ENCODE measurements at regions not wholly inside any gene's neighbourhood (a gene's known extent, or its start where the extent isn't known, plus 50 kb on each side); places are given as distances from the start of the nearest gene placed in this dataset.

DNA sequence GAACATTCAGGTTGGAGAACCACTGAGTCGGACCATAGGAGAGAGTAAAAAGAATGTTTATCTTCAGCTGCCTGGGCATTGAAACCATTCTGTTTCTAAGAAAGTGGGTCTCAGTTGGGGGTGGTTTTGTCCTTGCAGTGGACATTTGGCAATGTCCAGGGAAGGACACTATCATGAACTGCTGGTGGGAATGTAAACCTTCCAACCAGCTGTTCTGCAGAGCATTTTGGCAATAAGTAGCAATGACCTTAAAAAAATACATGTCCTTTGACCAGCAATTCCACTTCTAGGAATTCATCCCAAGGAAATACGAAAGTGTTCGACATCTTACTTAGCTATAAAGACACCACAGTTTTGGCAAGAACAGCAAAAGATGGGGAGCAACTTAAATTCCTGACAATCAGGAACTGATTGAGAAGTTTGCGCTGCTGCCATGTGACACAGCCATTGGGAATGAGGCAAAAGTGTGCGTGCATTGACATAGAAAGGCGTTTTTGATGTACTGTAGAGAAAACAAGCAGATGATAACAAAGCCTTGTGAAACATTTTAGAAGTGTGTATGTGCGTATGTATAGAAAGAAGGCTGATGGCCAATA lies 82.9 kb upstream of the MAP1LC3B2 start:
- ATAC-seq (ENCODE audit: low FRiP score in 2 of 2) (no peak), DNase-seq (no peak)
- Histone ChIP-seq H3K4me3 (no peak overlapping the region), H3K27ac (no peak overlapping the region), H3K36me3 (no peaks in the 10 kb centered on the region), H3K27me3 (no peaks in the 10 kb centered on the region), H3K9me3 (peaks cover 0 to 13% (median 0%) of the 10 kb centered on the region in 4 donors), H3K4me1 (no peaks in the 10 kb centered on the region)
- TF ChIP-seq EP300 (IDR thresholded peaks at IDR 0.05) (no peak), POLR2AphosphoS5 (IDR thresholded peaks at IDR 0.05) (no peak), POLR2A (IDR thresholded peaks at IDR 0.05) (no peak)
- TF ChIP-seq, protein P1, sequence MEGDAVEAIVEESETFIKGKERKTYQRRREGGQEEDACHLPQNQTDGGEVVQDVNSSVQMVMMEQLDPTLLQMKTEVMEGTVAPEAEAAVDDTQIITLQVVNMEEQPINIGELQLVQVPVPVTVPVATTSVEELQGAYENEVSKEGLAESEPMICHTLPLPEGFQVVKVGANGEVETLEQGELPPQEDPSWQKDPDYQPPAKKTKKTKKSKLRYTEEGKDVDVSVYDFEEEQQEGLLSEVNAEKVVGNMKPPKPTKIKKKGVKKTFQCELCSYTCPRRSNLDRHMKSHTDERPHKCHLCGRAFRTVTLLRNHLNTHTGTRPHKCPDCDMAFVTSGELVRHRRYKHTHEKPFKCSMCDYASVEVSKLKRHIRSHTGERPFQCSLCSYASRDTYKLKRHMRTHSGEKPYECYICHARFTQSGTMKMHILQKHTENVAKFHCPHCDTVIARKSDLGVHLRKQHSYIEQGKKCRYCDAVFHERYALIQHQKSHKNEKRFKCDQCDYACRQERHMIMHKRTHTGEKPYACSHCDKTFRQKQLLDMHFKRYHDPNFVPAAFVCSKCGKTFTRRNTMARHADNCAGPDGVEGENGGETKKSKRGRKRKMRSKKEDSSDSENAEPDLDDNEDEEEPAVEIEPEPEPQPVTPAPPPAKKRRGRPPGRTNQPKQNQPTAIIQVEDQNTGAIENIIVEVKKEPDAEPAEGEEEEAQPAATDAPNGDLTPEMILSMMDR (IDR thresholded peaks at IDR 0.05), result no peak
- WGBS, 2 donors, result 88 to 94% methylated on average over 7 of the region's 7 CpGs

DNA sequence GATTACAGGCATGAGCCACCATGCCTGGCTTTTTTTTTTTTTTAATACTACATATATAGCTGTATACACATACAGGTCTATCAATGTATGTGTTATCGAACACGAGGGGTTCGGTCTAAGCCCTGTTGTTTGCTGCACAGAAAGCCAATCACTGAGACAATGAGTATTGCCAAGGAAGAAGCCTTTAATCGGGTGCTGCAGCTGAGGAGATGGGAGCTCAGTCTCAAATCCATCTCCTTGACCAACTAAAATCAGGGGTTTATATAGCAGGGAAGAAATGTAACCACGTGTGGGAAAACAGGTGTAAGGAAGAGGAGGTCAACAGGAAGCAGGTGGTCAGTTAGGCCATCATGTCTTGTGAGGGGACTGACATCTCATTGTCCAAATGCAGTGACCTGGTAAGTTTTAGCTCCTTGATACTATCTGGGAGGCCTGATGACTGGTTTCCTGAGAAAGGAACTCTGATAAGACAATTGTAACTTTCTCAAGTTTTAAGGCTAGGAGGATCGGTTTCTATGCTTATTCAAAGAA lies 80.9 kb upstream of the MAP1LC3B2 start:
- WGBS, 2 donors, result 82 to 83% methylated on average over 6 of the region's 6 CpGs
- peaks cover 0 to 13% (median 0%) of the 10 kb centered on the region in 4 donors for H3K9me3 ChIP-seq
- ATAC-seq (ENCODE audit: low FRiP score in 2 of 2), result no peak
- H3K4me3 ChIP-seq, result no peak overlapping the region
- H3K27me3 ChIP-seq, result no peaks in the 10 kb centered on the region
- DNase-seq, result no peak
- H3K36me3 ChIP-seq, result no peaks in the 10 kb centered on the region
- H3K4me1 ChIP-seq, result no peaks in the 10 kb centered on the region
- H3K27ac ChIP-seq, result no peak overlapping the region
- no peak for TF ChIP-seq POLR2AphosphoS5 (IDR thresholded peaks at IDR 0.05)
- TF ChIP-seq, protein P1 (IDR thresholded peaks at IDR 0.05), result no peak
- TF ChIP-seq POLR2A (IDR thresholded peaks at IDR 0.05), result no peak

- DNase-seq, result no peak
- Histone ChIP-seq H3K36me3 (no peaks in the 10 kb centered on the region), H3K27me3 (no peaks in the 10 kb centered on the region), H3K4me3 (no peak overlapping the region), H3K4me1 (no peaks in the 10 kb centered on the region), H3K27ac (no peak overlapping the region), H3K9me3 (peaks cover 0 to 13% (median 0%) of the 10 kb centered on the region in 4 donors)
- 65 to 84% methylated on average over 3 of the region's 3 CpGs for WGBS, 2 donors
- ATAC-seq (ENCODE audit: low FRiP score in 2 of 2), result no peak
- no peak for TF ChIP-seq EP300 (IDR thresholded peaks at IDR 0.05)
Observed at GRCh38 chr12:116480210-116480810, 78.9 kb upstream of the MAP1LC3B2 start.

DNA sequence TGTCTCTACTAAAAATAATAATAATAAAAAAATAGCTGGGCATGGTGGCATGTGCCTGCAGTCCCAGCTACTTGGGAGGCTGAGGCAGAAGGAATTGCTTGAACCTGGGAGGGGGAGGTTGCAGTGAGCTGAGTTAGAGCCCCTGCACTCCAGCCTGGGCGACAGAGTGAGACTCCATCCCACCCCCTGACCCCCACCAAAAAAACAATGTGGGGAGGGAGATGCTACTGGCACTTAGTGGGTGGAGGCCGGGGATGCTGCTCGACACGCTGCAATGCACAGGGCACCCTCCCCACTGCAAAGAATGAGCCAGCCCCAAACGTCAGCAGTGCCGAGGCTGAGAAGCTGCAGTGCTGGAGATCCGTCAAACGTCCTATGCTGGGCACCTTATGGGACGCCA lies 77.5 kb upstream of the MAP1LC3B2 start:
- Histone ChIP-seq H3K4me1 (no peaks in the 10 kb centered on the region), H3K36me3 (no peaks in the 10 kb centered on the region), H3K9me3 (peaks cover 0 to 7% (median 0%) of the 10 kb centered on the region in 4 donors), H3K27ac (no peak overlapping the region), H3K27me3 (no peaks in the 10 kb centered on the region), H3K4me3 (no peak overlapping the region)
- 82 to 87% methylated on average over 9 of the region's 9 CpGs for WGBS, 2 donors
- no peak for DNase-seq
- TF ChIP-seq, protein P1 (IDR thresholded peaks at IDR 0.05), result no peak
- TF ChIP-seq EP300 (IDR thresholded peaks at IDR 0.05), result no peak
- no peak for TF ChIP-seq POLR2A (IDR thresholded peaks at IDR 0.05)
- no peak for TF ChIP-seq POLR2AphosphoS5 (IDR thresholded peaks at IDR 0.05)
- ATAC-seq (ENCODE audit: low FRiP score in 2 of 2), result no peak

GRCh38 chr12:116482179-116482578 lies 77.0 kb upstream of the MAP1LC3B2 start:
- ATAC-seq (ENCODE audit: low FRiP score in 2 of 2), result no peak
- Histone ChIP-seq H3K4me3 (no peak overlapping the region), H3K36me3 (no peaks in the 10 kb centered on the region), H3K9me3 (peaks cover 0 to 2% (median 0%) of the 10 kb centered on the region in 4 donors), H3K4me1 (no peaks in the 10 kb centered on the region), H3K27ac (no peak overlapping the region), H3K27me3 (no peaks in the 10 kb centered on the region)
- TF ChIP-seq EP300 (IDR thresholded peaks at IDR 0.05) (no peak), POLR2AphosphoS5 (IDR thresholded peaks at IDR 0.05) (no peak), POLR2A (IDR thresholded peaks at IDR 0.05) (no peak)
- TF ChIP-seq, protein P1 (IDR thresholded peaks at IDR 0.05), result no peak
- DNase-seq, result peak in 1 of 2 donors; percentile 35
- WGBS, 2 donors, result 86 to 87% methylated on average over 20 of the region's 20 CpGs

Data from upper lobe of left lung (tissue), 6 donors.